Karpas-422 (cell line): ENCODE measurements at regions not wholly inside any gene's neighbourhood (a gene's known extent, or its start where the extent isn't known, plus 50 kb on each side); places are given as distances from the start of the nearest gene placed in this dataset.

Source experiments
- DNase-seq: peaks from one replicate; pipeline ENCODE4 v3.0.0-alpha.2; 2015
- H2AFZ ChIP-seq: fragments of 200-600 bp; sonication (generic); 2 replicates; pipeline ENCODE4 v1.6.1; 2014; ENCODE audit warnings: antibody characterized with exemption, low read length, mixed read lengths
- H3K27ac ChIP-seq: fragments of 200-600 bp; sonication (generic); 2 replicates; pipeline ENCODE4 v1.5.1; 2014; ENCODE audit warnings: mild to moderate bottlenecking, low read length, moderate library complexity
- H3K27me3 ChIP-seq: fragments of 200-600 bp; sonication (generic); 2 replicates; pipeline ENCODE4 v1.6.1; 2014; ENCODE audit warnings: low read length, mixed read lengths
- H3K36me3 ChIP-seq: fragments of 200-600 bp; sonication (generic); 2 replicates; pipeline ENCODE4 v1.6.1; 2014; ENCODE audit warnings: low read length, mixed read lengths; ENCODE audit not compliant: insufficient read depth
- H3K4me1 ChIP-seq: fragments of 200-600 bp; sonication (generic); 2 replicates; pipeline ENCODE4 v1.6.1; 2014; ENCODE audit warnings: mild to moderate bottlenecking, low read length, mixed read lengths
- H3K4me2 ChIP-seq: fragments of 200-600 bp; sonication (generic); 2 replicates; pipeline ENCODE4 v1.6.1; 2014; ENCODE audit warnings: low read length, low read depth, mild to moderate bottlenecking; ENCODE audit not compliant: poor library complexity, severe bottlenecking
- H3K4me3 ChIP-seq: fragments of 200-600 bp; sonication (generic); 2 replicates; pipeline ENCODE4 v1.5.1; 2014; ENCODE audit warnings: mild to moderate bottlenecking, antibody characterized with exemption, low read length, mixed read lengths
- H3K79me2 ChIP-seq: fragments of 200-600 bp; sonication (generic); 2 replicates; pipeline ENCODE4 v1.6.1; 2014; ENCODE audit warnings: mild to moderate bottlenecking, low read length, mixed read lengths
- H3K9ac ChIP-seq: fragments of 200-600 bp; sonication (generic); 2 replicates; pipeline ENCODE4 v1.6.0; 2014; ENCODE audit warnings: low read length
- H3K9me2 ChIP-seq: fragments of 200-600 bp; sonication (generic), shearing (Covaris generic); replicated peaks from 2 replicates; pipeline ENCODE4 v1.6.0; 2014; ENCODE audit warnings: mild to moderate bottlenecking, low read length, moderate library complexity; ENCODE audit not compliant: insufficient read depth
- H3K9me3 ChIP-seq: fragments of 300-700, 200-600 bp; sonication (generic); 2 replicates; pipeline ENCODE4 v1.6.1; 2014; ENCODE audit warnings: low read length, mixed read lengths
- H4K20me1 ChIP-seq: fragments of 200-600 bp; sonication (generic); 2 replicates; pipeline ENCODE4 v1.6.1; 2014; ENCODE audit warnings: mild to moderate bottlenecking, antibody characterized with exemption, low read length, low read depth; ENCODE audit not compliant: insufficient read depth

DNA sequence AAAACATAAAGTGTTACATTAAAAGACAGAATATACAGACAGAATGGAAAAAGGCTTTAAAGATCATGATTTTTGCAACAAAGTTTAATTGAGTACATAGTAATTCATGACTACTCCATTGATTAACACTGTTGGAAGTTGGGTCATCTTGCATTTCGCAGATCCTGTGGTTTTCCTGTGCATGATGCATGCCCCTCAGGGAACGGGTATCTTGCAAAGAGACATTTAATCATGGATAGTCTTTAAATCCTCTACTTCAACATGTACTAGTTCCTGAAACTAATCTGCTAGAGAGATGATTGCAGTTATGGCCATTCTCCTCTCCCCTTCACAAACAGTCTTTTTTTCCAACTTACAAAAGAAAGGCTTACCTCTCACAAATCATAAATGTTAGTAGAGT is 155.6 kb upstream of the DSEL start:
- Histone ChIP-seq H3K27me3 (no peaks in the 10 kb centered on the region), H3K9me2 (no peaks in the 10 kb centered on the region), H4K20me1 (no peaks in the 10 kb centered on the region), H2AFZ (no peak overlapping the region), H3K4me2 (no peak overlapping the region), H3K9ac (no peak overlapping the region), H3K79me2 (no peaks in the 10 kb centered on the region), H3K4me1 (no peaks in the 10 kb centered on the region), H3K9me3 (peaks cover 31% of the 10 kb centered on the region), H3K4me3 (no peak overlapping the region), H3K27ac (no peak overlapping the region), H3K36me3 (no peaks in the 10 kb centered on the region)
- no peak for DNase-seq

DNA sequence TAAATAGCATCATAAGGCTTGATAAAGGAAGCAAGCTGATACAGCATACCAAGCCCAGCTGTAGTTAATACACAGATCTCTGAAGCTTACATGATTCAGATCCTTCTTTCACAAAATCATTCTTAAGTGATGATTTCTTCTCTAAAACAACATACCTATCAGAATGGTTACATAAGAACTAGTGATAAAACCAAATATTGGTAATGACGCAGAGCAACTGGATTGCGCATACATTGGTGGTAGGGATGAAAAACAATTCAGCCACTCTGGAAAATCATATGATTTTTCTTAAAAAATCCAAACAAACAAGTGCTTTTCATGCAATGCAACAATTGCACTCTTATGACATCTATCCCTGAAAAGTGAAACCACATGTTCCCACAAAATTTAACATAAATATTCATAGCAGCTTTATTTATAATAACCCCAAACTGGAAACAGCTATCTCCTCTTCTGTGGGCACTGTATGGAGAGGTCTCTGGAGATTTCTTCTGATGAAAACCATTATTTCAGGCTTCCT is 153.6 kb upstream of the DSEL start:
- Histone ChIP-seq H3K4me3 (no peak overlapping the region), H3K9me2 (no peaks in the 10 kb centered on the region), H3K27ac (no peak overlapping the region), H3K79me2 (no peaks in the 10 kb centered on the region), H3K4me2 (no peak overlapping the region), H3K9ac (no peak overlapping the region), H3K4me1 (no peaks in the 10 kb centered on the region), H2AFZ (no peak overlapping the region), H4K20me1 (no peaks in the 10 kb centered on the region), H3K27me3 (no peaks in the 10 kb centered on the region), H3K9me3 (peaks cover 27% of the 10 kb centered on the region), H3K36me3 (no peaks in the 10 kb centered on the region)
- DNase-seq: no peak

DNA sequence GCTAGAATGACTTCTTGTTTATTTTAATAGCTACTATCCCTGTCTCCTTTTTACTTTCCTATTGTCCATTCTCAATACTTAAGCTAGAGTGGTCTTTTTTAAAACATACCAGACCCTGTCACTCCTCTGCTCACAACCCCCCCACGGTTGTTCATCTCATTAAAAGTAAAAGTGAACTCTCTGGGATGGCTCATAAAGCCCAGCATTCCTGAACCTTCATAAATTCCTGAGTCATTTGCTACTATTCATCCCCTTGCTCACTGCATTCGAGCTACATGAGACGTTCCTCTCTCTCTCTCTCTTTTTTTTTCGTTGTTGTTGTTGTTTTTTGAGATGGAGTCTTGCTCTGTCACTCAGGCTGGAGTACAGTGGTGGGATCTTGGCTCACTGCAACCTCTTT is 148.7 kb upstream of the DSEL start:
- Histone ChIP-seq H3K9me2 (no peaks in the 10 kb centered on the region), H2AFZ (no peak overlapping the region), H3K27ac (no peak overlapping the region), H3K4me3 (no peak overlapping the region), H4K20me1 (no peaks in the 10 kb centered on the region), H3K9ac (no peak overlapping the region), H3K27me3 (no peaks in the 10 kb centered on the region), H3K36me3 (no peaks in the 10 kb centered on the region), H3K4me1 (no peaks in the 10 kb centered on the region), H3K4me2 (no peak overlapping the region), H3K79me2 (no peaks in the 10 kb centered on the region), H3K9me3 (peaks cover 16% of the 10 kb centered on the region)
- no peak for DNase-seq

DNA sequence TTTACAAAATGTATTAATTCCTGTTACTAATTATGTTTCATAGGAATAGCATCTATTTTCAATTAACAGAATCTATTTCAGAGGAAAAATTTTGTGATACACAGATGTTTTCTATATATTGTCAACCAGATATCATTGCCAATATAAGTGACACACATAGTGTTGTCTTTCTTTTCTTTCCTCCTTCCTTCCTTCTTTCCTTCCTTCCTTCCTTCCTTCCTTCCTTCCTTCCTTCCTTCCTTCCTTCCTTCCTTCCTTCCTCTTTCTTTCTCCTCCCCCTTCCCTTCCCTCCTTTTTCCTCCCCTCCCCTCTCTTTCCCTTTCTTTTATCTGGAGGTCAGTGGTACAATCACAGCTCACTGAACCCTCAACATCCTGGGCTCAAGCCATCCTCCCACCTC is 146.5 kb upstream of the DSEL start:
- Histone ChIP-seq H3K4me1 (no peaks in the 10 kb centered on the region), H3K79me2 (no peaks in the 10 kb centered on the region), H3K27me3 (no peaks in the 10 kb centered on the region), H3K9ac (no peak overlapping the region), H3K9me3 (peaks cover 7% of the 10 kb centered on the region; the same call in 1 of the 2 replicates), H3K4me3 (no peak overlapping the region), H3K4me2 (no peak overlapping the region), H4K20me1 (no peaks in the 10 kb centered on the region), H3K27ac (no peak overlapping the region), H2AFZ (no peak overlapping the region), H3K9me2 (no peaks in the 10 kb centered on the region), H3K36me3 (no peaks in the 10 kb centered on the region)
- no peak for DNase-seq

DNA sequence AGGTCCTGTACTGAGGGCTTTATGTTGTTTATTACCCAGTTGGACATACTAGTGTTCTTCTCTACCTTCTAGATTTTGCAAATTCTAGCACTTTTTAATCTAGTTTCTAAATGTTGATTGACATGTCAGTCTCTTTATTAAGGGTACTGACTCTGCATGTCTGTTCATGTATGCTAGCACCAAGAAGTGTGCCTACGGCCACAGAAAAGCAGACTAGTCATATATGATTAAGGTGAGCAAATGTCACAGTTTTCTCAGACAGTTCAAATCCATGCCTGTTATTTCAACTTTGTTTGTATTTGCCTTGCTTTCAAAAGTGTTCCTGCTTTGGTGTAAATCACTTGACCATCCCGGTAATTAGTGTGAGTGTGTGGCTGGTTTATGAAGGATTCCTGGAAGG is 145.0 kb upstream of the DSEL start:
- H3K4me1 ChIP-seq: no peaks in the 10 kb centered on the region
- H3K9me3 ChIP-seq: no peaks in the 10 kb centered on the region
- H3K36me3 ChIP-seq: no peaks in the 10 kb centered on the region
- no peak overlapping the region for H3K27ac ChIP-seq
- no peak overlapping the region for H3K4me2 ChIP-seq
- no peak for DNase-seq
- H3K79me2 ChIP-seq: no peaks in the 10 kb centered on the region
- no peaks in the 10 kb centered on the region for H3K27me3 ChIP-seq
- H3K9ac ChIP-seq: no peak overlapping the region
- no peak overlapping the region for H3K4me3 ChIP-seq
- H3K9me2 ChIP-seq: no peaks in the 10 kb centered on the region
- H4K20me1 ChIP-seq: no peaks in the 10 kb centered on the region
- no peak overlapping the region for H2AFZ ChIP-seq

DNA sequence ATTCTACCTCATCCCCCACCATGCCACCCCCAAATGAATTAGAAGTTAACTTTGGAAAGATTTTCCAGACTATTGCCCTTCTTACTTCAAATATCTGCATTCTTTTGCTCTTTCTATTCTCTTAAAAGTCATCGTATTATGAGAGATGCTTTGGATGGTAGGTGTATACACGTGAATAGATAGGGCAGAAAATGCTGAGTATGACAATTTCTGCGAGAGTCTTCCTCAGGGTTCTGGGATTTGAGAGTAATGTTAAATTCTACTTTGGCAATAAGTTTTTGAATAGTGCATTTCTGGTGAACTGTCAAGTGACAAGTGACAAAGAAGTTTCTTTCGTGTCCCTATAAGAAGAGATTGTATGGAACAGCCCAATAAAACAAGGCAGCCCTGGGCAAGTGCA is 137.6 kb upstream of the DSEL start:
- no peak overlapping the region for H2AFZ ChIP-seq
- no peaks in the 10 kb centered on the region for H4K20me1 ChIP-seq
- peaks cover 13% of the 10 kb centered on the region for H3K9me3 ChIP-seq
- H3K9ac ChIP-seq: no peak overlapping the region
- H3K27ac ChIP-seq: no peak overlapping the region
- H3K4me3 ChIP-seq: no peak overlapping the region
- H3K4me1 ChIP-seq: no peaks in the 10 kb centered on the region
- no peak for DNase-seq
- H3K36me3 ChIP-seq: no peaks in the 10 kb centered on the region
- H3K79me2 ChIP-seq: no peaks in the 10 kb centered on the region
- no peak overlapping the region for H3K4me2 ChIP-seq
- no peaks in the 10 kb centered on the region for H3K9me2 ChIP-seq
- H3K27me3 ChIP-seq: no peaks in the 10 kb centered on the region

DNA sequence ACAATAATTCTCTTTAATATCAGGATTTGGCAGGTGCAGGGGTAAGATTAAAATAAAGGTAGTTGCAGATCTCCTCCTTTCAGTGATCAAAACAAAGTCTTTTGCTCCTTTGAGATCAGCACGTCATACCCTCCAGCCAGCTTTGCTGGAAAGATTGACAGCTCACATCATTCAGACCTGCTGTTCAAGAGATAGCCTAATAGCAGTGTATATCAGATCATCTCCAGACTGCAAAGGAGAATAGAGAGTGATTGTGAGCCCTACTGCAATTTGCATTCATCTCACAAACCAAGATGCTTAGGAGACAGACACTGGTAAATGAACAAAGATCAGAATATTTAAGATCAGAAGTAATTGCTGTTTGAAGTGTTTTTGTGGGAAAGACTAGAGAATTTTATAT is 135.8 kb upstream of the DSEL start:
- Histone ChIP-seq H3K9me3 (peaks cover 16% of the 10 kb centered on the region), H3K4me2 (no peak overlapping the region), H3K36me3 (no peaks in the 10 kb centered on the region), H3K27ac (no peak overlapping the region), H3K79me2 (no peaks in the 10 kb centered on the region), H4K20me1 (no peaks in the 10 kb centered on the region), H3K27me3 (no peaks in the 10 kb centered on the region), H3K4me1 (no peaks in the 10 kb centered on the region), H3K4me3 (no peak overlapping the region), H3K9me2 (no peaks in the 10 kb centered on the region), H2AFZ (no peak overlapping the region), H3K9ac (no peak overlapping the region)
- no peak for DNase-seq

DNA sequence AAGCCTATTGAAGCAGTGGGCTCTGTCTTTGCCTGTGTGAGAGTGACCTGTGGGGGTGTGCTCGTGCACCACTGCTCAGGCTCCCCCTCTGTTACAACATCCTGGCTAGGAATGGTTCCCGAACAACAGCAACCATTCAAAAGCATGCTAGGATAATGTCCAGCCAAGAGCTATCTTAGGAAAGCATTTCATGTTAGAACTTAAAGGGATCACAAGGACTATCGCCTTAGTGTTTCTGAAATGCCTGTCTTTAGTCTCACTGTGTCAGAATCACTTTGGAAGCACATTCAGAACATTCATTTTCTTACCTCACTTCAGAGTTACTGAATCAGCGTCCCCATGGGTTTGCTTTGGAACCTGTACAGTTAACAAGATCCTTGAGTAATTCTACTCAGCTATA is 134.9 kb upstream of the DSEL start:
- no peak overlapping the region for H2AFZ ChIP-seq
- no peak overlapping the region for H3K27ac ChIP-seq
- no peaks in the 10 kb centered on the region for H3K9me2 ChIP-seq
- DNase-seq: no peak
- H3K4me1 ChIP-seq: no peaks in the 10 kb centered on the region
- no peaks in the 10 kb centered on the region for H4K20me1 ChIP-seq
- H3K4me3 ChIP-seq: no peak overlapping the region
- H3K4me2 ChIP-seq: no peak overlapping the region
- H3K9me3 ChIP-seq: peaks cover 16% of the 10 kb centered on the region
- H3K79me2 ChIP-seq: no peaks in the 10 kb centered on the region
- no peak overlapping the region for H3K9ac ChIP-seq
- no peaks in the 10 kb centered on the region for H3K27me3 ChIP-seq
- no peaks in the 10 kb centered on the region for H3K36me3 ChIP-seq
